Left ventricle myocardium inferior (tissue), 1 donor: ENCODE measurements at regions not wholly inside any gene's neighbourhood (a gene's known extent, or its start where the extent isn't known, plus 50 kb on each side); places are given as distances from the start of the nearest gene placed in this dataset.
A peak's percentile ranks its signal among the peaks of the same experiment; 100 is the strongest.

Experiments
- DNase-seq: peaks from one replicate; pipeline ENCODE4 v3.0.0-alpha.2; 2020
- H3K27ac ChIP-seq: fragments of 200-600 bp; replicated peaks from 2 replicates; pipeline ENCODE4 v1.8.0; 2021
- H3K27me3 ChIP-seq: fragments of 200-600 bp; 2 replicates; pipeline ENCODE4 v1.8.0; 2021; ENCODE audit warnings: low read depth
- H3K36me3 ChIP-seq: fragments of 200-600 bp; 2 replicates; pipeline ENCODE4 v1.8.0; 2021
- H3K4me1 ChIP-seq: fragments of 200-600 bp; 2 replicates; pipeline ENCODE4 v1.8.0; 2021
- H3K4me3 ChIP-seq: fragments of 200-600 bp; 2 replicates; pipeline ENCODE4 v1.8.0; 2021; ENCODE audit warnings: mild to moderate bottlenecking, moderate library complexity
- H3K9me3 ChIP-seq: fragments of 200-600 bp; replicated peaks from 2 replicates; pipeline ENCODE4 v1.8.0; 2021
- CTCF ChIP-seq: fragments of 200-600 bp; IDR thresholded peaks from 2 replicates; pipeline ENCODE4 v1.8.0; 2021; ENCODE audit warnings: antibody characterized with exemption, mild to moderate bottlenecking, borderline replicate concordance
- intact Hi-C: fragments of 100-400 bp; cut with micrococcal nuclease; formaldehyde crosslinking; loops from one replicate; pipeline ENCODE4 v1.11.0; 2022
- donor health status: DM: no; HTN: yes; CAD: no; lungs with severe emphysema.

- no peaks in the 10 kb centered on the region for H3K27me3 ChIP-seq
- DNase-seq: peak; percentile 40
- intact Hi-C loops: loop anchor here (5.0 to 10.0 kb wide), 2 partner anchors 327 to 604 kb away; partner anchors contain the start of gene ZSWIM6
- H3K27ac ChIP-seq: peak overlapping the region; percentile 72
- no peak for TF ChIP-seq CTCF
- H3K36me3 ChIP-seq: no peaks in the 10 kb centered on the region
- H3K9me3 ChIP-seq: no peaks in the 10 kb centered on the region
- peaks cover 10% of the 10 kb centered on the region for H3K4me1 ChIP-seq
- H3K4me3 ChIP-seq: peak overlapping the region; percentile 48
Observed at GRCh38 chr5:61659221-61659696, 327.2 kb downstream of the ZSWIM6 start.

GRCh38 chr5:61662670-61663069 is 330.6 kb downstream of the ZSWIM6 start:
- peaks cover 23% of the 10 kb centered on the region for H3K4me1 ChIP-seq
- no peak overlapping the region for H3K4me3 ChIP-seq
- no peak overlapping the region for H3K27ac ChIP-seq
- intact Hi-C loops: no loop called here
- H3K9me3 ChIP-seq: no peaks in the 10 kb centered on the region
- no peaks in the 10 kb centered on the region for H3K36me3 ChIP-seq
- no peaks in the 10 kb centered on the region for H3K27me3 ChIP-seq
- no peak for DNase-seq
- no peak for TF ChIP-seq CTCF

GRCh38 chr5:61666064-61666621 is 334.1 kb downstream of the ZSWIM6 start:
- no peaks in the 10 kb centered on the region for H3K9me3 ChIP-seq
- peak overlapping the region; percentile 29 for H3K4me3 ChIP-seq
- H3K4me1 ChIP-seq: peaks cover 24% of the 10 kb centered on the region
- no peaks in the 10 kb centered on the region for H3K36me3 ChIP-seq
- DNase-seq: no peak
- no peak for TF ChIP-seq CTCF
- intact Hi-C loops: no loop called here
- peak overlapping the region; percentile 71 for H3K27ac ChIP-seq
- H3K27me3 ChIP-seq: no peaks in the 10 kb centered on the region

GRCh38 chr5:61667525-61668218 is 335.6 kb downstream of the ZSWIM6 start:
- intact Hi-C loops: no loop called here
- Histone ChIP-seq H3K4me3 (no peak overlapping the region), H3K36me3 (no peaks in the 10 kb centered on the region), H3K27me3 (no peaks in the 10 kb centered on the region), H3K4me1 (peaks cover 24% of the 10 kb centered on the region), H3K9me3 (no peaks in the 10 kb centered on the region), H3K27ac (no peak overlapping the region)
- no peak for TF ChIP-seq CTCF
- DNase-seq: no peak

- no peak for TF ChIP-seq CTCF
- intact Hi-C loops: no loop called here
- no peak for DNase-seq
- H3K27me3 ChIP-seq: no peaks in the 10 kb centered on the region
- no peaks in the 10 kb centered on the region for H3K36me3 ChIP-seq
- no peaks in the 10 kb centered on the region for H3K9me3 ChIP-seq
- H3K4me1 ChIP-seq: peaks cover 34% of the 10 kb centered on the region
- H3K27ac ChIP-seq: no peak overlapping the region
- H3K4me3 ChIP-seq: no peak overlapping the region
Observed at GRCh38 chr5:61669531-61669930, 337.5 kb downstream of the ZSWIM6 start.
